ENCODE measurements at regions not wholly inside any gene's neighbourhood (a gene's known extent, or its start where the extent isn't known, plus 50 kb on each side); places are given as distances from the start of the nearest gene placed in this dataset.

DNA sequence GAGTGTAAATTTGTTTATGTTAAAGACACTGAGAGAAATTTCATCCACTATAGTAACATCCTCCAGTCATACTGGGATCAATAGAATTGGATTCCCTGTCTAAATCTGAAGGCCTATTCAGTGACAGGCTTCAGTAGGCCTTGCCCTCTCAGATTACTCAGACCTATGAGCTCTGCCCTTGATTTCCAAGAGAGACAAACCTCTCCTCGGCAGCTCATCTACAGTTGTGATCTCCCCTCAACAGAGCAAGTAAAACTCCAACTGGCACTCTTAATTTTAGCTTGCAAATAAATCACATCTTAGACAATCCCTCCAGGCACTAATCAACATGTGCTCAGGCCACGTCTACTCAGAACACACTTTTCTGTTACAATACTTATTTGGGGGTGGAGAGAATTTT is 1191.4 kb upstream of the PHF14 start:
- H3K36me3 ChIP-seq (ENCODE audit: control insufficient read depth in 1 of 2, insufficient read depth in 2 of 2, low read length in 2 of 2), result no peaks in the 10 kb centered on the region
- peaks cover 5 to 9% of the 10 kb centered on the region in 2 experiments; a peak in 2 of 4 replicates for H3K9me3 ChIP-seq (ENCODE audit: control insufficient read depth in 1 of 2, insufficient read depth in 1 of 2, low read depth in 1 of 2, low read length in 2 of 2)
- CTCF ChIA-PET, result no interaction called here
- no peaks in the 10 kb centered on the region for H3K79me2 ChIP-seq (ENCODE audit: insufficient read depth, low read length)
- no peak overlapping the region for H2AFZ ChIP-seq (ENCODE audit: low read depth, low read length, poor library complexity, severe bottlenecking)
- H3K9me2 ChIP-seq (ENCODE audit: insufficient read depth), result no peaks in the 10 kb centered on the region
- H4K20me1 ChIP-seq (ENCODE audit: insufficient read depth), result no peaks in the 10 kb centered on the region
- H3K27me3 ChIP-seq (ENCODE audit: insufficient read depth, low read length), result no peaks in the 10 kb centered on the region
- ATAC-seq (no peak), DNase-seq (ENCODE audit: low read depth, low spot score) (no peak)
- no peak overlapping the region for H3K27ac ChIP-seq (ENCODE audit: low read depth, low read length)
- H3K4me2 ChIP-seq (ENCODE audit: low read length), result no peak overlapping the region
- no TSS peak for BruUV-seq (replicated peaks)
- POLR2A ChIA-PET, result no interaction called here
- no peak overlapping the region for H3K9ac ChIP-seq (ENCODE audit: low read length)
- intact Hi-C loops (cut with micrococcal nuclease), result no loop called here
- H3K4me1 ChIP-seq (ENCODE audit: control insufficient read depth in 1 of 2, insufficient read depth in 2 of 2, low read length in 2 of 2), result no peaks in the 10 kb centered on the region
- no peak for TF ChIP-seq EZH2phosphoT487 (IDR thresholded peaks at IDR 0.05; ENCODE audit: borderline replicate concordance)
- no peak for TF ChIP-seq ATF3 (IDR thresholded peaks at IDR 0.05)
- TF ChIP-seq EGR1 (IDR thresholded peaks at IDR 0.05; ENCODE audit: low read depth), result no peak
- no peak for TF ChIP-seq SIN3A (IDR thresholded peaks at IDR 0.05; ENCODE audit: low read depth)
- no peak for TF ChIP-seq REST (IDR thresholded peaks at IDR 0.05; ENCODE audit: low read depth)
- TF ChIP-seq TCF7L2 (IDR thresholded peaks at IDR 0.05; ENCODE audit: borderline replicate concordance, extremely low read depth, insufficient read depth, insufficient read length), result no peak
- TF ChIP-seq SP1 (IDR thresholded peaks at IDR 0.05; ENCODE audit: low read depth), result no peak
- RAD21 ChIA-PET (ENCODE audit: low non-redundant PET in 1 of 2, low total read pairs in 2 of 2, uncharacterized antibody in 2 of 2, unreplicated experiment in 2 of 2), result no interaction called here
- no peak overlapping the region for H3K4me3 ChIP-seq (replicated peaks in 1 of 2; ENCODE audit: low read depth in 1 of 2, low read length in 2 of 2)
